Umbilical cord (tissue), 1 donor: ENCODE measurements at regions not wholly inside any gene's neighbourhood (a gene's known extent, or its start where the extent isn't known, plus 50 kb on each side); places are given as distances from the start of the nearest gene placed in this dataset.
"Not testable (repeated sequence)": the region's sequence is repeated elsewhere in the genome, so short reads cannot be mapped to it uniquely, and the experiment has no call there.

Experiments used
- DNase-seq: peaks from one replicate; pipeline ENCODE4 v3.0.0-alpha.2; 2015; ENCODE audit warnings: low spot score

DNA sequence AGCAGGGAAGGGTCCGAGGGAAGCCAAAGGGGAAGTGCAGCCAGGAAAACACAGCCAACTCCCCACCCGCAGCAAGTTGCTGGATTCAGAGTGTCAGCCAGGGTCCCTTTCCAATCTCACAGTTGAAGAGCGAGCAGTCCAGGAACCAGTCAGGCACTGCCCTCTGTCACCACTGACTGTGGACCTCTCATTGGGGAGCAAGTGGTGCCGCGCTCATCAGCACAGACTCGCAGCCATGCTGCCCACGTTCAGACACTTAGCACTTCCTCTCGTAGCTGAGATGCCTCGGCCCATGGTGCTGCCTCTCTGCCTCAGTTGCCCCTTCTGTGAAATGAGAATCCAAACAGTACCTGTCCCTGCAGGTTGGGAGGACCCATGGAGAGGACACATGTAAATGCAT lies 123.6 kb upstream of the CHST15 start:
- no peak for DNase-seq

DNA sequence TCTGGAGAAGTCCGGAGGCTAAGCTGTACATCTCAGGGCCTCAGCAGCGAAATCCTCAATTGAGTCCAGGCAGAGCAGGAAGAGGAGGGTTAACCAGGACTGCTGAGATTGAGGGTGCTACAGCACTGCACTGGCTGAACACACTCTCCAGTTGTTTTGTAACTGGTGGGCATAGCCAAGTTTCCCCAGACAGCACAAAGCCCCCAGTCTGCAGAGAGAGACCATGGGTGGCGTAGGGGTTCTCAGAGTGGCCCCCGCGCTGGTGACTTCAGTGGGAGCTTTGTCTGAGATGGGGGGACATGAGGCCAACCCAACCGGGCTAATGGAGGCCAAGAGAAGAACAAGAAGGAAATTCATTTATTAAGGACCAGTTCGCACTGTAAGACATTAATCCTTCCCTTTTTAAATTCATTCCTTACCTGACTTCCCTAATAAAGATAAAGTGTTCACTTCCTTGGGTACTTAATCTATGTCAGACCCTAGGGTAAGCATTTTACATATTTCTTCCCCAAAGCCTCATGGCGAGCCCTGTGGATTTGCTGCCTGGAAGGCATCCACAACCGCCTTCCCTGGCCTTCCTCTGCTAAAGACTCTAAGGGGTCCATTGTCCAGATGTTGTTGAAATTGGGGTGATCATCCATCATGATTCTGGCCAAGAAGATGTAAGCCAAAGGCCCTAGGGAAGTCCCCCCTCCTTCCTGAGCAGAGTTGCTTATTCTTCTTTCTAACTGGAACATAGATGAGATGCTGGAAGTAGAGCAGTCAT lies 121.4 kb upstream of the CHST15 start:
- DNase-seq, result no peak

DNA sequence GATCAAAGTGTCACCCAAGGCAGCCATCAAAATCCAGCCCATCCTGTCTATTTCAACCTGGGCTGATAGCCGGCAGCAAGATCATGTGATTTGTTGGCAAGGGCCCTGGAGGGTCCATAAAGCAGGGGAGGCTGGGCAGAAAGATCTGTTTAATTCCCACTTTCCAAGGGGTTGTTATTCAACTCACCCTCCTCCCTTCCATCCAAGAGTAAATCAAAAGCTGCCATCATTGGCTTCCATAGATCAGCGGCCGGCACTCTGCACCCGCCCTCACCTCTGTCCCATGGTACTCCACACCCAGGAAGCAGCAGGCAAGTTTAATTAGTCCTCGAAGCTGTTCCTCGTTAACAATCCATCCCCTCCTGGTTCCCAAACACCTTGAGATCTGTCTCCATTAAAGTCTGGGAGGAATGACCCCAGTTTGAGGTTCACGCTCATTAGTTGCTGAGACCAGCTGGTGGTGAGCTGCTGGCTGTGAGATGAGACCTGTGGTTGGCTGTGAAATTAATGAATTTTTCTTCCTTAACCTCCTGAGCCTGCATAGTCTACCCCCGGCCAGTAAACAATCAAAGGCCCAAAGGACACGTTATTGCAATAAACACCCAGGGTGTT lies 120.6 kb upstream of the CHST15 start:
- no peak for DNase-seq

DNA sequence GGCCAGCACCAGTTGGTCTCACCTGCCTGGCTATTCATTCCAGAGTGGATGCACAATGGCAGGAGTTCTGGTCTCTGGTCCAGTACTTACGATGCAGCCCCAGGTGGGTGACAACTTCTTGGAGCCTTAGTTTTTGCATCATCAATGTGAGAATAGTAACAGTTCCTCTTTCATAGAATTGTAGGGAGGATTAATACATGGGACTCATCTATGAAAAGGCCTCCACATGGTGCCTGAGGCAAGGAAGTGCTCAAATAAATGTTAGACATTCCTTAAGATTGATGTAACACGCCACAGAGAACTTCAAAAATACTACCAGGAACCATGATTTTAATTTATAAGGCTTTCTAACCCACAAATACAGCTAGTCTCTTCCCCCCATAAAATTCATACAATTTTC lies 120.1 kb upstream of the CHST15 start:
- DNase-seq, result no peak

DNA sequence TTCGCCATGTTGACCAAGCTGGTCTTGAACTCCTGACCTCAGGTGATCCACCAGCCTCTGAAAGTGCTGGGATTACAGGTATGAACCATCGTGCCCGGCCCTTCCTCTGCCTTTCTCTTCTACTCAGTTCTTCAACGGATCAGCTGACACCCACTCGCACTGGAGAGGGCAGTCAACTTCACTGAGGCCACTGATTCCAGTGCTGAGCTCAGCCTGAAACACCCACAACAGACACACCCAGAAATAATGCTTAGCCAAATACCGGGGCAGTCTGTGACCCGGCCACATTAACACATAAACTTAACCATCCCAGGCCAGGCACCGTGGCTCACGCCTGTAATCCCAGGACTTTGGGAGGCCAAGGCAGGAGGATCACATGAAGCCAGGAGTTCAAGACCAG lies 119.3 kb upstream of the CHST15 start:
- no peak for DNase-seq

DNA sequence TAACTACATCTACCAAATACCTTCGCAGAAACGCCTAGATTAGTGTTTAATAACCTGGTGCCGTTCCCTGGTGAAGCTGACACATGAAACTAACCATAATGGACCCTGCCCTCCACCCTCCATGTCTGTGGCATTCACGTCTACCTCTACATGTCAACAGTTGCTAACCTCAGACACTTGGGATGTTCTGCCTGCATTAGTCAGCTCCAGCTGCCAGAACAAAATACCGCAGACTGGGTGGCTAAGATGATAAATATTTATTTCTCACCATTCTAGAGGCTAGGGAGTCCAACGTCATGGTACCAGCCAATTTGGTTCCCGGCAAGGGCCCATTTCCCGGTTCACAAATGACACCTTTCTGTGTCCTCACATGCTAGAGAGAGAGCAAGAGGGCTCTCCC lies 118.5 kb upstream of the CHST15 start:
- no peak for DNase-seq

DNA sequence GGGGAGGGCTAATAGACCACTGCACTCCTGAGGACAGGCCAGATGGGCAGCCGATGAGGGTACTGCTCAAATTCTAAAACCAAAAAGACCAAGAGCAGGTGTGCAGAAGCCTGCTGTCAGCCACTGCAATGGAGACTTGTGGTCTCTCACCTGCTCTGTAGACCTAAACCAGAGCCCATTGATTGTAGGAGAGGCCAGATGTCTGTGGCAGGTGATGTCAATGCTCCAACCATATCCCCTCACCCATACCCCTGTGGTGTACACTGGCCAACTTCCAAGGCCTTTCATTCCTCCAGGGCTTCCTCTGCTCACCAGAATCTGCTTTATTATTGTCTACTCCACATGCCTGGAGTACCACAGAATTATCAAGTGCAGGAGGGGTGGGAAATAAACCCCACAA lies 116.9 kb upstream of the CHST15 start:
- no peak for DNase-seq

DNA sequence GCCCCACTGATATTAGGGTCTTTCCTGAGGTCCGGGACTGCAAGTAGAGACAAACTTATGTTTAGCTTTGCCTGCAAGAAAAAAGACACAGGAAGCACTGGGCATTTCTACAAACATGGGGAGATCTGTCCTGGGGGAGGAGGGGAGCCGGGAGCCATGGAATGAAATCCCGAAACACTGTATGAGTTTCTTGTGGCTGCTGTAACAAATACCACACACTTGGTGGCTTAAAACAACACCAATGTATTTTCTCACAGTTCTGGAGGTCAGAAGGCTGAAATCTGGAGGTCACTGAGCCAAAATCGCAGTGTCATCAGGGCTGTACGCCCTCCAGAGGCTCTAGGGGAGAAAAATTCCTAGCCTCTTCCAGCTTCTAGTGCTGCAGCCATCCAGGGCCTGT lies 114.0 kb upstream of the CHST15 start:
- DNase-seq, result no peak

DNA sequence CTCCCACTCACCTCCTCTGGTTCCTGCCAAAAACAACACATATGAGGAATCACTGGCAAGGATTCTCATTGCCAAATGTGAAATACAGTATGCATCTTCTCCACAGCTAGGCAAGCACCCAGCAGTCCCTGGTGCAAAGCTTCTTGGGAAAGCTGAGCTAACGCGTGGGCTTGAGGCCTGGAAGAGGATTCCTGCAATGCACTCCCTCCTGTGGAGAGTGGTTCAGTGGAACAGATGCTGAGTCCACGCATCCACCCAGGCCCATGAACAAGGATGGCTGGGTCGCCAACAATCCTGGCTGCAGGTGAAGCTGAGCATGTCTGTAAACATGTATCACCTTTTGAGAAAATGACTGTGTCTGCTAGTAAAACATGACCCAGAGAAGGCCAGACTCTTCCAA lies 113.2 kb upstream of the CHST15 start:
- DNase-seq, result no peak

DNA sequence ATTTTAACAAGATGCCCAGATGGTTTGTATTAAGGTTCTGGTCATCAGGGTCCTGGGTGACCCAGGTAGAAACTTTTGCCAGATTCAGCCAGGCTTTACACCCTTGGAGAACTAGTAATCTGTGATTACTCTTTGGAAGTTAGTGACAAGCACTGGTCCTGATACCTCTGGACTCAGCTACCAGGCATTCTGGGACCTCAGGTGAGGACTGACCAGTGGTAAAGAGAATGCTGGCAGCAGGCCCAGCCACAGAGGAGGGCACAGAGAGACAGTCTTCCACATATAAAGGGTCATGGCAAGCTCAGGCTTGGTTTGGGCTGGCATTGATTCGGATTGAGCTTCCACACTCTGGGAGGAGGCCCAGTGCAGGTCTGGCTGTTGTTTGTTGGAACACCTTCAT lies 112.0 kb upstream of the CHST15 start:
- no peak for DNase-seq

DNA sequence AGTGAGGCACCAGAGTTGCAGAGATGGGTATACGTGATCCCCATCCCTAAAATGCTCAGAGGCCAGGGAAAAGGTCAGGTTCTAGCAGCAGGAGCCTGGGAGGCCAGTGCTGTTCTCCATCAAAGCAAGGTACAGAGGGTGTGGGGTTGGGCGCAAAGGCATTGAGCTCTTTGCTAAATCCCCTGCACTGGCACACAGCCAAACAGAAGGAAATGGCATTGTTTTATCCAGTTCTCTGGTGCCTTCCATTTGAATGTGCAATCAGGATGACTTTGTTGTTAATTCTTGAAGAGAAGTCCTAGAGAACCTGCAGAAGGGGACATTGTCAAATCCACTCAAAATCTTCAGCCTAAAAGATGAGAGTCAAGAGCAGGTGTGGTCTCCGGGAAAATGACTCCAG lies 111.3 kb upstream of the CHST15 start:
- no peak for DNase-seq

DNA sequence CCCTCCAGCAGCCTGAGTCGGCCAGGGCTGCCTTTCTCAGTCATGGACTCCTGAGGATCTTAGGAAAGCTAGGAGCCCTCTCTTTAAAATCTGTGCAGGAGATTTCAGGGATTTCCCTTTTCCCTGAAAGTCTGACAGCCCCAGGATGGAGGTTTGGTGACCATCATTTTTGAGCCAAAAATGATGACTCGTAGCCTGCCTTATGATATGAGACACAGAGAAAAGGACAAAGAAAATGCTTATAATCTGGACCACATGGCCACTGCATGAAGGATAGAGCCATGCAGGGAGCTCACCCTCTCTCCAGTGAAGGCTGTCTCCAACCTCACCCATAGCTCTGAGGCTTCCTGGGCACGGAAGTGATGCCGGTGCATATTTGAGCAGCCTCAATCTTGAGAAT lies 106.6 kb upstream of the CHST15 start:
- no peak for DNase-seq

DNA sequence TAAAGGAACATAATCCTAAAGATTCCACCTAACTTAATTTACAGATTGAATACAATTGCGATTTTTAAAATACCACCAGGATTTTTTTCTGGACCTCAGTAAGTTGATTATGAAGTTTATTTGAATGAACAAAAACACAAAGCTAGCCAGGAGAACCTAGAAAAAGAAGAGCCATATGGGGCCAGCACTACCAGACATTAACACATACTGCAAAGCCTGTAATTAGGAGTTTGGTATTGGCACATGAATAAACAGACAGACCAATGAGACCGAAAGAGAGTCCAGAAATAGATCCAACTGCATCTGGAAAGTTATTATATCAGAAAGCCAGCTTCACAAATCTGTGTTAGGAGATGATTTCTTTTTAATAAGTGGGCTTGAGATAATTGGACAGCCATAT lies 105.5 kb upstream of the CHST15 start:
- no peak for DNase-seq

DNA sequence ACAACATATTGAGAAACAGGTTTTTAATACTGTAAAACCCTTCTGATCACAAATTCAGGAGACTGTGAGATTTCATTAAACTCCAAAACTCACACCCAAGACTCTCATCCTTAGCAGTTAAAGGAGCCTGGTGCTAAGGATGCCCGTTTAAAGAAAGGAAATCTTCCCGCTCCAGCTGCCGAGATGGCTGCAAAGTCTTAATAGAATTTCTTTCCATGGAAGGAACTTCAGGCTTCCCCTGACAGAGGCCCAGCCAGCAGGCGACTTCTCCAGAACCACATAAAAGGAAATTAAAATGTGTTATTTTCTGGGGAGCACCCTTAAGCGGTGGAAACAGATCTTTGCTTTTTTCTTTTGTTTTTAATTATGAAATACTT lies 104.7 kb upstream of the CHST15 start:
- DNase-seq, result no peak

DNA sequence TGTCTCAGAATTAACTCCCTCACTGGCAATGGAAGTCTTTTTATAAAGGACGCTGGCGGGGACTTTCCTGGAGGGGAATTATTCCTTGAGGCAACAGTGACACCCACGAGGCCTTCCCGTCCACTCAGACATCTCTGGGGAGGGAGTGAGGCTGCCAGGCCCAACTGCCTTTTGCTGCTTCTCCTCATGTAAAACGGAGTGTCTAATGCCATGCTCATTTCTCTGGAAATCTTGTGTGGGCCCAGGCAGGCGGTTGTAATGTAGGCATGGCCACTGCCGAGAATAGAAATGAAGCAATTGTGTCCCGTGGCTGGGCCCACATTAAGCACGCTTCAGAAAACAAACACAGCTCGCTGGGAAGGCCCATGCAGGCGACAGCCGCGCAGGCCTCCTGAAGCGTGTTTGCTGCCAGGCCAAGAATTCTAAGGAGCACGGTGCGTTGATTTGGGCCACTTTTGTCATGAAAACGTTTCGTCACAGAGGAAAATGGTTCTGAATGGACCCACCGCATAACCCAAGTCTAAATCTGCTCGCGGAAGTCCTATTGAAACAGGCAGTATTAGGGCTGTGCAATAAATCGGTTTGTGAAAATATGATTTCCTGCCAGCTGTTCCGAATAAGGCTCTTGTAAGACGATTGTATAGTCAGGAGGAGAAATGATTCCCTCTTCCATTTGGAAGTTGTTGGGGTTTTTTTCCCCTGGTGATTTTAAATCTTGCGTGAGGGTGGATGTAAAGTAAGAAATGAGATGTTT lies 104.2 kb upstream of the CHST15 start:
- no peak for DNase-seq

DNA sequence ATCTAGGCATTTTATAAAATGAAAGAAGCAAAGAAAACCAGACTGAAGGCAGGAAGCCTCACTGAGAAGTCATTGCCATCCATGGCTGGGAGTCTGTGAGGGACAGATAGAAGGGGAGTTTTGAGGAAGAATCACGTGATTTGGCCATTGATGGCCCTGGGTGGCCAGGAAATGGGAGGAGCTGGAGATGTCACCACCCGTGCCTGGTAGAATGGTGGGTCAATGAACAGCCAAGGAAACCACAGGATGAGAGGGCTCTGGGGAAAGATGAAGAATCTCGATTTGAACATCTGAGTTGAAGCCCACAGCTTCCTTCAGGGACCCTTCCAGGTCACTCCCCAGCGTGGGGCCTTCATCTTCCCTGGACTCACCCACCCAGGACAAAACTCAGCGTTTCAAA lies 103.3 kb upstream of the CHST15 start:
- no peak for DNase-seq

DNA sequence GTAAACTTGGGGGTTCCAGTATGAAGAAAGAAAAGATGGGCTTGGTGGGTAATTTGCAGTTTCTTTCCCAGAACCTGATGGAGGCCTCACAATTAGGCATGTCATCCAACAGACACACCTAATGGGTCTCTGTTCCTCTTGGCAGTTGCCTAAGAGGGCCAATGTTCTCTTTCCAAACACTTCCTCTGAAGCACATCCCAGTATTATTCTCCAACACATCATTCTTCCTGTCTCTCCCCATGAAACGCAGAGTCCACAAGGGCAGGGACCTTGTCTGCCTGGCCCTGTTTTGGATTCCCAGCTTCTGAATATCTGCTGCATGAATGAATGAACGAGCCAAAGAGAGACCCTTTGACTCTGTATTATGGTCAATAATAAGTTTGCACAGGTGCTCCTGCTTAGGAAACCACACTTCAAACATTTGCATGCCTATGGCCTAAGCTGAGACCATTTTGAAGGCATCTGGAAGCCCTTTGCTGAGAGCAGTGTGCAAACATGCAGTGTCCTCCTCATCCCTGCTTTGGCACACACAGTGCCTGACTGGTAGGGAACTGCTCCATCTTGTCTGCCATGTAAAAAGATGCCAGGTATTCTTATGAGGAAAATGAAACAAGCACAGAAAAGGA lies 100.9 kb upstream of the CHST15 start:
- DNase-seq, result no peak

DNA sequence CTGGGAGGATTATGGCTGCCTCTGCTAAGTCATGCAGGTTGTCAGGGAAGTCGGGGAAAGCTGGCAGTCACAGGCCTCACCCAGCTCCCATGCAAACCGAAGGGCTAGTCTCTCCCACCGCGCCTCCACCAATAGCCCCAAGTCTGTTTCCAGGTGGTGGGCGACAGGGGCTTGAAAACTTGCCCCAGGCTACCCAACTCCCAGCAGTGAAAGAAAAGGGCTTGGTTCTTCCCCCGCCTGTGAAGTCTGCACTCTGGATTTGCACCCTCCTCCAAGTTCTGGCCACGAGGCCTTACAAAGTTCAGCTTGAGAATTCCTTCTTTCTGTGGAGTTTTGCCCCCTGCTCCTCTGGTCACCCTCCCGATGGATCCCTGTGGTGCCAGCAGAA lies 99.9 kb upstream of the CHST15 start:
- DNase-seq, result no peak

DNA sequence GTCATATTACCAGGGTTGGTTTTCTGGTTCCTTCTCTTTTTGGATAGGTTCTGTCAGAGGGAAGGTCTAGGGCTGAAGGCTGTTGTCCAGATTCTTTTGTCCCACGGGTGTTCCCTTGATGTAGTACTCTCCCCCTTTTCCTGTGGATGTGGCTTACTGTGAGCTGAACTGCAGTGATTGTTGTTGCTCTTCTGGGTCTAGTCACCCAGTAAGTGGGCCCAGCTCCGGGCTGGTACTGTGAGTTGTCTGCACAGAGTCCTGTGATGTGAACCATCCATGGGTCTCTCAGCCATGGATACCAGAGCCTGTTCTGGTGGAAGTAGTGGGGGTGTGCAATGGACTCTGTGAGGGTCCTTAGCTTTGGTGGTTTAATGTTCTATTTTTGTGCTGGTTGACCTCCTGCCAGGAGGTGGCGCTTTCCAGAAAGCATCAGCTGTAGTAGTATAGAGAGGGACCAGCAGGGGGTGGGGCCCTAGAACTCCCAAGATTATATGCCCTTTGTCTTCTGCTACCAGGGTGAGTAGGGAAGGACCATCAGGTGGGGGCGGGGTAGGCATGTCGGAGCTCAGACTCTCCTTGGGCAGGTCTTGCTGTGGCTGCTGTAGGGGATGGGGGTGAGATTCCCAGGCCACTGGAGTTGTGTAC lies 99.4 kb upstream of the CHST15 start:
- not testable (repeated sequence) for DNase-seq

DNA sequence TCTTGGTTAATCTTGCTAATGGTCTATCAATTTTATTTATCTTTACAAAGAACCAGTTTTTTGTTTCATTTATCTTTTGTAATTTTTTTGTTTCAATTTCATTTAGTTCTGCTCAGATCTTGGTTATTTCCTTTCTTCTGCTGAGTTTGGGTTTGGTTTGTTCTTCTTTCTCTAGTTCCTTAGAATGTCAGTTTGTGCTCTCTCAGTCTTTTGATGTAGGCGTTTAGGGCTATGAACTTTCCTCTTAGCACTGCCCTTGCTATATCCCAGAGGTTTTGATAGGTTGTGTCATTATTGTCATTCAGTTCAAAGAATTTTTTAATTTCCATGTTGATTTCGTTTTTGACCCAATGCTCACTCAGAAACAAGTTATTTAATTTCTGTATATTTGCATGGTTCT lies 97.1 kb upstream of the CHST15 start:
- not testable (repeated sequence) for DNase-seq

DNA sequence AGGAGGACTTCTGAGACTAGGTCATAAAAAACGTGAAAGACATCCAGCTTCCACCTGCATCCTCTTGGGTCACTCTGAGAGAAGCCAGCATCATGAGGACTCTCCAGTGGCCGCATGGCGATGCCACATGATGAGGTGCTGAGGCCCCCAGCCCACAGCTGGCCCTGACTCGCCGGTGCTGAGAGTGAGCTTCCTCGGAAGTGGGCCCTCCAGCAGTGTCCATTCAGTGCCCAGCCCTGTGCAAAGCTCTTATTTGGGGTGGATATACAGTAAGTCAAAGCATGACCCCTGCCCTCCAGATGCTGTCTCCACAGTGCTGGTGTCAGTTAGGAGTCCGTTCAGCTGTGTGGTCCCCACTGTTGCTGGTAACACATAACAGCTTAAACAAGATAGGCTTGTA lies 93.6 kb upstream of the CHST15 start:
- DNase-seq, result no peak

DNA sequence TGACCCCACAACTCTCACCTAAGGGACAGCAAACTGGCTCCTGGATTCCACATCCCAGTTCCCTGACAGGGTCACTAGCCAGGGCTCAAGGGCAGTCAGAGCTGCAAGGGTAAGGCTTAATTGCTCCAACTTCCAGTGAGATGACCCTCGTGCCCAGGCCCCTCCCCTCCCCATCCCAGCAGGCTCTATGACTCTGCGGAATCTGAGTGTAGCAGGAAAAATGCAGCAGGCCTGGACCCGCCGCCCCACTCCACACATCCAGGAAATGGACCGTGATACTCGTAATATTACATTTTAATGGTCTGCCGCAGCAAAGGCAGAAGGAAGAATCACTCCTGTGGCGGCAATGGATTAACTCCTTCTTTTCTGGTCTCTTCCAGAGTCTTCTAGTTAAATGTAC lies 91.7 kb upstream of the CHST15 start:
- peak; percentile 42 for DNase-seq
